ENCODE measurements at regions not wholly inside any gene's neighbourhood (a gene's known extent, or its start where the extent isn't known, plus 50 kb on each side); places are given as distances from the start of the nearest gene placed in this dataset.

DNA sequence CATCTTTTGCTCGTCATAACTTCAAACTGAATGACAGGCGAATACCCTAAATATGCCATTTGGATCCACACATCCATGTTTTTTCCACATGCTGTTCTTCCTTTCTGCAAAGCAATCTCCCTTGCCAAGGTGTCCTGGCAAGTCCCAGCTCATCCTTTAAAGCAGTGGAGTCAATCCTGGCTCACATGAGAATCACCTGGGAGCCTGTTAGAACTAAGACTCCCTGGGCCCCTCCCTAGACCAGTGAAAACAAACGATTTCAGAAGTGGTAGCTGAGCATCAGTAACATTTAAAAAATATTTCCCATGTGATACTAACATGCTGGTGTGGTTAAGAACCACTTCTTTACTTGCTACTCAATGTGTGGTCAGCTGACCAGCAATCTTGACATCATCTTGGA, 50.6 kb upstream of the PARD3B start:
- no peak for DNase-seq

- DNase-seq = no peak
Measured at GRCh38 chr2:204495381-204495780, 49.9 kb upstream of the PARD3B start.
